Activated T-helper 2 cell treated with anti-CD3 and anti-CD28 coated beads, Interferon-gamma antibody, Interleukin-2, Interleukin-4, amounts not matched to agents 10 μg/mL and 5 μg/mL and 100 μg/mL, durations not matched to agents 14 hours and 24 hours and 36 hours (primary cell): ENCODE measurements at regions not wholly inside any gene's neighbourhood (a gene's known extent, or its start where the extent isn't known, plus 50 kb on each side); places are given as distances from the start of the nearest gene placed in this dataset.

ENCODE experiments used
- DNase-seq: peaks from one replicate; pipeline ENCODE4 v3.0.0; 2021; ENCODE audit warnings: low spot score
- H3K27ac Mint-ChIP-seq: one replicate; pipeline ENCODE4 v1.8.0; 2021; ENCODE audit warnings: mixed read lengths
- H3K27me3 Mint-ChIP-seq: one replicate; pipeline ENCODE4 v1.8.0; 2021; ENCODE audit warnings: low read depth, mixed read lengths
- H3K36me3 Mint-ChIP-seq: one replicate; pipeline ENCODE4 v1.8.0; 2021; ENCODE audit warnings: low read depth, mixed read lengths
- H3K4me1 Mint-ChIP-seq: one replicate; pipeline ENCODE4 v1.8.0; 2021; ENCODE audit warnings: low read depth, mixed read lengths
- H3K4me3 Mint-ChIP-seq: one replicate; pipeline ENCODE4 v1.8.0; 2021; ENCODE audit warnings: low read depth, mild to moderate bottlenecking, moderate library complexity, mixed read lengths
- H3K9me3 Mint-ChIP-seq: one replicate; pipeline ENCODE4 v1.8.0; 2021; ENCODE audit warnings: mixed read lengths
- intact Hi-C: fragments of 100-400 bp; cut with micrococcal nuclease; formaldehyde crosslinking; loops from one replicate; pipeline ENCODE4 v1.15.1; 2023

- Mint-ChIP-seq H3K36me3 (no peaks in the 10 kb centered on the region), H3K27me3 (no peaks in the 10 kb centered on the region), H3K27ac (no peak overlapping the region), H3K9me3 (peaks cover 19% of the 10 kb centered on the region), H3K4me3 (no peak overlapping the region), H3K4me1 (no peaks in the 10 kb centered on the region)
- intact Hi-C loops = no loop called here
- DNase-seq = no peak
Measured at GRCh38 chr4:65195666-65196065, 474.6 kb downstream of the EPHA5 start.

GRCh38 chr4:65195002-65195401, 475.3 kb downstream of the EPHA5 start:
- H3K27ac Mint-ChIP-seq = no peak overlapping the region
- no peaks in the 10 kb centered on the region for H3K36me3 Mint-ChIP-seq
- DNase-seq = no peak
- H3K4me3 Mint-ChIP-seq = no peak overlapping the region
- intact Hi-C loops = no loop called here
- no peaks in the 10 kb centered on the region for H3K4me1 Mint-ChIP-seq
- H3K9me3 Mint-ChIP-seq = peaks cover 19% of the 10 kb centered on the region
- no peaks in the 10 kb centered on the region for H3K27me3 Mint-ChIP-seq

- Mint-ChIP-seq H3K27ac (no peak overlapping the region), H3K4me1 (no peaks in the 10 kb centered on the region), H3K27me3 (no peaks in the 10 kb centered on the region), H3K36me3 (no peaks in the 10 kb centered on the region), H3K4me3 (no peak overlapping the region), H3K9me3 (peaks cover 23% of the 10 kb centered on the region)
- intact Hi-C loops = no loop called here
- no peak for DNase-seq
Measured at GRCh38 chr4:65193985-65194384, 476.3 kb downstream of the EPHA5 start.

- Mint-ChIP-seq H3K36me3 (no peaks in the 10 kb centered on the region), H3K27me3 (no peaks in the 10 kb centered on the region)
- DNase-seq = no peak
Measured at GRCh38 chr4:65190780-65191179, 479.5 kb downstream of the EPHA5 start.

GRCh38 chr4:65175585-65175984, 494.7 kb downstream of the EPHA5 start:
- Mint-ChIP-seq H3K27ac (no peak overlapping the region), H3K4me1 (no peaks in the 10 kb centered on the region), H3K27me3 (no peaks in the 10 kb centered on the region), H3K9me3 (peaks cover 18% of the 10 kb centered on the region), H3K4me3 (no peak overlapping the region), H3K36me3 (no peaks in the 10 kb centered on the region)
- no peak for DNase-seq
- intact Hi-C loops = no loop called here

More at GRCh38 chr4:65190780-65191179, 479.5 kb downstream of the EPHA5 start:
- Mint-ChIP-seq H3K4me3 (no peak overlapping the region), H3K27ac (no peak overlapping the region), H3K4me1 (no peaks in the 10 kb centered on the region), H3K9me3 (peaks cover 11% of the 10 kb centered on the region)
- intact Hi-C loops = no loop called here

GRCh38 chr4:65170768-65171514, 499.3 kb downstream of the EPHA5 start:
- Mint-ChIP-seq H3K27ac (no peak overlapping the region), H3K4me1 (no peaks in the 10 kb centered on the region), H3K36me3 (no peaks in the 10 kb centered on the region), H3K9me3 (peaks cover 13% of the 10 kb centered on the region), H3K4me3 (no peak overlapping the region), H3K27me3 (no peaks in the 10 kb centered on the region)
- intact Hi-C loops = no loop called here
- no peak for DNase-seq

GRCh38 chr4:65167719-65168118, 502.6 kb downstream of the EPHA5 start:
- H3K27ac Mint-ChIP-seq = no peak overlapping the region
- H3K27me3 Mint-ChIP-seq = no peaks in the 10 kb centered on the region
- H3K4me3 Mint-ChIP-seq = no peak overlapping the region
- H3K36me3 Mint-ChIP-seq = no peaks in the 10 kb centered on the region
- intact Hi-C loops = no loop called here
- no peaks in the 10 kb centered on the region for H3K9me3 Mint-ChIP-seq
- DNase-seq = no peak
- H3K4me1 Mint-ChIP-seq = no peaks in the 10 kb centered on the region

- DNase-seq = no peak
- no peaks in the 10 kb centered on the region for H3K36me3 Mint-ChIP-seq
- H3K9me3 Mint-ChIP-seq = peaks cover 10% of the 10 kb centered on the region
- no peaks in the 10 kb centered on the region for H3K27me3 Mint-ChIP-seq
- intact Hi-C loops = no loop called here
- H3K4me1 Mint-ChIP-seq = no peaks in the 10 kb centered on the region
- no peak overlapping the region for H3K27ac Mint-ChIP-seq
- H3K4me3 Mint-ChIP-seq = no peak overlapping the region
Measured at GRCh38 chr4:65152205-65152604, 518.1 kb downstream of the EPHA5 start.

- peaks cover 49% of the 10 kb centered on the region for H3K9me3 Mint-ChIP-seq
- no peak overlapping the region for H3K4me3 Mint-ChIP-seq
Measured at GRCh38 chr4:65139998-65140397, 530.3 kb downstream of the EPHA5 start.

GRCh38 chr4:65126200-65126599, 544.1 kb downstream of the EPHA5 start:
- no peaks in the 10 kb centered on the region for H3K27me3 Mint-ChIP-seq
- H3K9me3 Mint-ChIP-seq = peaks cover 7% of the 10 kb centered on the region
- H3K4me1 Mint-ChIP-seq = no peaks in the 10 kb centered on the region
- intact Hi-C loops = no loop called here
- H3K4me3 Mint-ChIP-seq = no peak overlapping the region
- no peak overlapping the region for H3K27ac Mint-ChIP-seq
- no peaks in the 10 kb centered on the region for H3K36me3 Mint-ChIP-seq
- DNase-seq = no peak

More at GRCh38 chr4:65139998-65140397, 530.3 kb downstream of the EPHA5 start:
- no peaks in the 10 kb centered on the region for H3K4me1 Mint-ChIP-seq
- no peak for DNase-seq
- intact Hi-C loops = no loop called here
- H3K27me3 Mint-ChIP-seq = no peaks in the 10 kb centered on the region
- no peak overlapping the region for H3K27ac Mint-ChIP-seq
- no peaks in the 10 kb centered on the region for H3K36me3 Mint-ChIP-seq

GRCh38 chr4:65120287-65120686, 550.0 kb downstream of the EPHA5 start:
- DNase-seq = no peak
- H3K27ac Mint-ChIP-seq = no peak overlapping the region
- H3K4me3 Mint-ChIP-seq = no peak overlapping the region
- H3K36me3 Mint-ChIP-seq = no peaks in the 10 kb centered on the region
- intact Hi-C loops = no loop called here
- H3K27me3 Mint-ChIP-seq = no peaks in the 10 kb centered on the region
- H3K9me3 Mint-ChIP-seq = peaks cover 22% of the 10 kb centered on the region
- H3K4me1 Mint-ChIP-seq = no peaks in the 10 kb centered on the region

- Mint-ChIP-seq H3K27ac (no peak overlapping the region), H3K27me3 (no peaks in the 10 kb centered on the region), H3K36me3 (no peaks in the 10 kb centered on the region), H3K9me3 (peaks cover 12% of the 10 kb centered on the region), H3K4me1 (no peaks in the 10 kb centered on the region), H3K4me3 (no peak overlapping the region)
- intact Hi-C loops = no loop called here
- DNase-seq = no peak
Measured at GRCh38 chr4:65102419-65102818, 567.9 kb downstream of the EPHA5 start.

GRCh38 chr4:65096630-65097029, 573.7 kb downstream of the EPHA5 start:
- Mint-ChIP-seq H3K4me3 (no peak overlapping the region), H3K27ac (no peak overlapping the region), H3K9me3 (no peaks in the 10 kb centered on the region), H3K36me3 (no peaks in the 10 kb centered on the region), H3K27me3 (no peaks in the 10 kb centered on the region), H3K4me1 (no peaks in the 10 kb centered on the region)
- intact Hi-C loops = no loop called here
- DNase-seq = no peak

- Mint-ChIP-seq H3K36me3 (no peaks in the 10 kb centered on the region), H3K4me1 (no peaks in the 10 kb centered on the region), H3K9me3 (peaks cover 15% of the 10 kb centered on the region), H3K27ac (no peak overlapping the region), H3K27me3 (no peaks in the 10 kb centered on the region), H3K4me3 (no peak overlapping the region)
- intact Hi-C loops = no loop called here
- no peak for DNase-seq
Measured at GRCh38 chr4:65089666-65090065, 580.6 kb downstream of the EPHA5 start.
